GM12892 (cell line): ENCODE measurements at regions not wholly inside any gene's neighbourhood (a gene's known extent, or its start where the extent isn't known, plus 50 kb on each side); places are given as distances from the start of the nearest gene placed in this dataset.

Source experiments
- POLR2A ChIP-seq: IDR thresholded peaks from 2 replicates; pipeline ENCODE4 v1.6.1; 2011; ENCODE audit warnings: low read depth, low read length, control low read depth
- TAF1 ChIP-seq: IDR thresholded peaks from 2 replicates; pipeline ENCODE4 v1.6.1; 2011; ENCODE audit warnings: low read depth, mild to moderate bottlenecking, control low read depth, low read length, borderline replicate concordance

- TF ChIP-seq TAF1 = no peak
- TF ChIP-seq POLR2A = no peak
Measured at GRCh38 chr18:38635709-38636430, 1070.3 kb upstream of the CELF4 start.
